Stomach (tissue), 8 donors: ENCODE measurements at regions not wholly inside any gene's neighbourhood (a gene's known extent, or its start where the extent isn't known, plus 50 kb on each side); places are given as distances from the start of the nearest gene placed in this dataset.

Source experiments
- DNase-seq, 2 donors: peaks; one replicate each; pipeline versions ENCODE4 v3.0.0 to v3.0.0-alpha.2; 2013 to 2019
- H3K27ac ChIP-seq, 5 donors: fragments of 200-600 bp in 4 of 5; sonication (generic) in 4 of 5; one replicate each; pipeline ENCODE4 v1.5.1; 2013 to 2019; ENCODE audit warnings: mild to moderate bottlenecking in 1 of 5, moderate library complexity in 1 of 5
- H3K27me3 ChIP-seq, 3 donors: fragments of 200-600 bp; sonication (generic); one replicate each; pipeline ENCODE4 v1.5.1; 2017 to 2019; ENCODE audit warnings: mixed run types in 1 of 3
- H3K36me3 ChIP-seq, 4 donors: fragments of 200-600 bp; sonication (generic); 1 replicate in 3 of 4; 2 replicates in 1 of 4; pipeline ENCODE4 v1.5.1; 2016 to 2019
- H3K4me1 ChIP-seq, 4 donors: fragments of 200-600 bp; sonication (generic); one replicate each; pipeline ENCODE4 v1.5.1; 2016 to 2019
- H3K4me3 ChIP-seq, 4 donors: fragments of 200-600 bp; sonication (generic) in 3 of 4; one replicate each; pipeline ENCODE4 v1.5.1; 2016 to 2019; ENCODE audit warnings: mild to moderate bottlenecking in 1 of 4
- H3K9me3 ChIP-seq, 4 donors: fragments of 200-600 bp; sonication (generic); one replicate each; pipeline ENCODE4 v1.5.1; 2016 to 2019
- EP300 ChIP-seq: sonication (generic); formaldehyde crosslinking; IDR thresholded peaks from one replicate; pipeline ENCODE4 v1.6.1; 2017; ENCODE audit warnings: antibody characterized with exemption
- POLR2A ChIP-seq, 4 donors: fragments of 450-650 bp; IDR thresholded peaks; one replicate each; pipeline ENCODE4 v1.6.1; 2016; ENCODE audit warnings: antibody characterized with exemption in 4 of 4, control low read depth in 2 of 4, mild to moderate bottlenecking in 1 of 4, moderate library complexity in 1 of 4
- POLR2AphosphoS5 ChIP-seq, 3 donors: sonication (generic); formaldehyde crosslinking; IDR thresholded peaks; one replicate each; pipeline ENCODE4 v1.6.1; 2016; ENCODE audit warnings: antibody characterized with exemption in 3 of 3
- WGBS, 5 donors: extraction: QIAGEN DNeasy Blood & Tissue Kit in 3 of 5; methylation state at CpG; one replicate each; pipeline versions ENCODE4 v1.1.5 to v1.1.7; 2013 to 2018; 5-methylcytosine and 5-hydroxymethylcytosine counted together
- intact Hi-C: fragments of 100-400 bp; cut with DNase I; formaldehyde crosslinking; loops from one replicate; pipeline ENCODE4 v1.15.1; 2023; ENCODE audit warnings: low total_unique reads
- TF ChIP-seq, protein P1 (sequence below), 7 experiments: fragments of 450-650 bp in 4 of 7; fragments of 200-600 bp in 3 of 7; sonication (generic) in 3 of 7; IDR thresholded peaks; one replicate each; pipeline ENCODE4 v1.5.1; 2016 to 2019; ENCODE audit warnings: antibody characterized with exemption in 7 of 7, control low read depth in 2 of 7, mild to moderate bottlenecking in 1 of 7
- donor health status: healthy with polysubstance abuse.
- donor health status: Bipolar disorder and iron deficiency.
- donor health status: healthy.

DNA sequence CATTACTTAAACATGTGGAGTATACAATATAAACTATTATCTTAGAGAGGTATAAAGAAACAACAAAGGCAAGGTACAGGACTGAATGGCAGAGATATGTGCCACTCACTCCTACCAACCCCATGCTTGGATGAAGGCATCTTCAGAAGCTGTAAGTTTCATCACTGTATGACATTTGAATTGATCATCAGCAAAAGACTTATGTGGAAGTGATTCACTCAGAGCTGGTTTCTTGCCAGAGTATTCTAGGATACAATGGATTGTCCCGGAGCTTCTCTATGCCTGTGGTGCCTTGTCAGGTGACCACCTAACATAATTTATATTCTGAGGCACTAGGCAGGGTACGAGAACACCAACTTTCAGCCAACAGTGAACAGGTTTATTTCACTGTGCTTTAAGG is 392.2 kb downstream of the PPP1R2C start:
- Histone ChIP-seq H3K27me3 (no peaks in the 10 kb centered on the region), H3K27ac (no peak overlapping the region), H3K9me3 (no peaks in the 10 kb centered on the region), H3K4me3 (no peak overlapping the region), H3K4me1 (no peaks in the 10 kb centered on the region), H3K36me3 (no peaks in the 10 kb centered on the region)
- intact Hi-C loops, result no loop called here
- 52 to 95% (median 73%) methylated on average over 2 of the region's 2 CpGs for WGBS, 5 donors
- no peak for TF ChIP-seq EP300
- no peak for TF ChIP-seq POLR2A (IDR thresholded peaks at IDR 0.05)
- TF ChIP-seq, protein P1, sequence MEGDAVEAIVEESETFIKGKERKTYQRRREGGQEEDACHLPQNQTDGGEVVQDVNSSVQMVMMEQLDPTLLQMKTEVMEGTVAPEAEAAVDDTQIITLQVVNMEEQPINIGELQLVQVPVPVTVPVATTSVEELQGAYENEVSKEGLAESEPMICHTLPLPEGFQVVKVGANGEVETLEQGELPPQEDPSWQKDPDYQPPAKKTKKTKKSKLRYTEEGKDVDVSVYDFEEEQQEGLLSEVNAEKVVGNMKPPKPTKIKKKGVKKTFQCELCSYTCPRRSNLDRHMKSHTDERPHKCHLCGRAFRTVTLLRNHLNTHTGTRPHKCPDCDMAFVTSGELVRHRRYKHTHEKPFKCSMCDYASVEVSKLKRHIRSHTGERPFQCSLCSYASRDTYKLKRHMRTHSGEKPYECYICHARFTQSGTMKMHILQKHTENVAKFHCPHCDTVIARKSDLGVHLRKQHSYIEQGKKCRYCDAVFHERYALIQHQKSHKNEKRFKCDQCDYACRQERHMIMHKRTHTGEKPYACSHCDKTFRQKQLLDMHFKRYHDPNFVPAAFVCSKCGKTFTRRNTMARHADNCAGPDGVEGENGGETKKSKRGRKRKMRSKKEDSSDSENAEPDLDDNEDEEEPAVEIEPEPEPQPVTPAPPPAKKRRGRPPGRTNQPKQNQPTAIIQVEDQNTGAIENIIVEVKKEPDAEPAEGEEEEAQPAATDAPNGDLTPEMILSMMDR (IDR thresholded peaks at IDR 0.05), result no peak
- no peak for TF ChIP-seq POLR2AphosphoS5 (IDR thresholded peaks at IDR 0.05)
- DNase-seq, result no peak

DNA sequence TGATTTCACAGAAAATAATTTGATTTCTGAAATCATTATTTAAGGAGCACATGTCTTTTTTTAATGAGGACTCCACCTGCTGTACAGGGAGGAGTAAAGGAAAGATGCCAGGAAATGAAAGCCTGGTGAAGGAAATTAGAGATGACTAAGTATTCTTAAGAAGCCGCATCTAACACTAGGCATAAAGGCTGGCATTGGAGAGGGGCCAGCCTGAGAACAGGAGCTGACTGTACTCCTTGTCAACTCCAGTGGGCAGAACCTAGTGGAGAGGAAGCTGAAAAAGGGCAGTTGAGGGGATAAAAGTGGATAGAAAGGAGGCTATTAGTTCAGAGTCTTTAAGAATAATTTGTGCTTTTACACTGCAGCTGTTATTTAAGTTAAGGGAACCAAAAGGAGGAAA is 393.0 kb downstream of the PPP1R2C start:
- Histone ChIP-seq H3K36me3 (no peaks in the 10 kb centered on the region), H3K4me1 (no peaks in the 10 kb centered on the region), H3K4me3 (no peak overlapping the region), H3K27me3 (no peaks in the 10 kb centered on the region), H3K9me3 (no peaks in the 10 kb centered on the region), H3K27ac (no peak overlapping the region)
- TF ChIP-seq, protein P1 (IDR thresholded peaks at IDR 0.05), result no peak
- TF ChIP-seq POLR2AphosphoS5 (IDR thresholded peaks at IDR 0.05) (no peak), POLR2A (IDR thresholded peaks at IDR 0.05) (no peak), EP300 (no peak)
- intact Hi-C loops, result no loop called here
- no peak for DNase-seq
- WGBS, 5 donors, result 31 to 67% (median 41%) methylated on average over 1 of the region's 1 CpG

DNA sequence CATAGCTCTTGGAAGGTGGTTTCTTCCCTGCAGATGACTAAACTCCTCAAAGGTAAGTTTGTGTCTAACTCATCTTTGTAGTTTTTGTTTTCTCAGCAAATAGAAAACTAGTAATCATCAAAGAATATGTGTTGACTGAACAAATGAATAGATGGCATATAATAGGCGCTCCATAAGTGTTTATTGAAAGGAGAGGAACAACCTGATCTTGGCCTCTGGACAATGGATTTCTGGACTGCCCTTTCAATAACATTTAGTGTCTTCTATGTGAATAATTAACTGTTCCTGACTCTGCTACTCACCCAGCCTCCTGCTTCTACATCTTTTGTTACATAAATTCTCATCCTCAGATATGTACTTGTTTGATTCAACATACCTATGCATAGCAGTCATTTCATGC is 399.1 kb downstream of the PPP1R2C start:
- intact Hi-C loops, result no loop called here
- no peaks in the 10 kb centered on the region for H3K27me3 ChIP-seq
- DNase-seq, result no peak
- 57 to 92% (median 69%) methylated on average over 1 of the region's 1 CpG for WGBS, 5 donors
- no peaks in the 10 kb centered on the region for H3K4me1 ChIP-seq
- H3K36me3 ChIP-seq, result no peaks in the 10 kb centered on the region
- H3K4me3 ChIP-seq, result no peak overlapping the region
- H3K27ac ChIP-seq, result no peak overlapping the region
- no peak for TF ChIP-seq EP300
- TF ChIP-seq, protein P1 (IDR thresholded peaks at IDR 0.05), result no peak
- no peak for TF ChIP-seq POLR2A (IDR thresholded peaks at IDR 0.05)
- TF ChIP-seq POLR2AphosphoS5 (IDR thresholded peaks at IDR 0.05), result no peak
- H3K9me3 ChIP-seq, result no peaks in the 10 kb centered on the region

DNA sequence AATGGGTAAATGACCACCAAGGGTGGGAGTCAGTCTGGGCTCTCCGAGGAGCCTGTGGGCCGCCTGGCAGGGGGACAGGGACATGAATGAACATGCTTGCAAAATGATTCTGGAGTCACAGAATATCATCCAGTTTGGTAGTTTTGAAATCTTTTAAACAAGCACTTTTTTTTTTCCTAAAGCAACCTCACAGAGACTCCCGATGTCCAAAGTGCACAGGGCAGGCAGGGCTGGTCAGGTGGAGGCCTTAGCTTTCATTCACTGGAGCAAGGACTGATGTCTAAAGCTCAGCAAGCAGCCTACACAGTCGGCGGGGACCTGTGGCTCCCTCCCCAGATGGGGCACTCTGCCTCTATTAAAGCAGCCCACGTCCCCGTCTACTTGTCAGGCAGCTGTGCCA is 402.9 kb downstream of the PPP1R2C start:
- no peak overlapping the region for H3K4me3 ChIP-seq
- H3K9me3 ChIP-seq, result no peaks in the 10 kb centered on the region
- H3K27ac ChIP-seq, result no peak overlapping the region
- TF ChIP-seq EP300, result no peak
- TF ChIP-seq, protein P1 (IDR thresholded peaks at IDR 0.05), result no peak
- TF ChIP-seq POLR2AphosphoS5 (IDR thresholded peaks at IDR 0.05), result no peak
- no peak for TF ChIP-seq POLR2A (IDR thresholded peaks at IDR 0.05)
- H3K36me3 ChIP-seq, result no peaks in the 10 kb centered on the region
- H3K4me1 ChIP-seq, result no peaks in the 10 kb centered on the region
- H3K27me3 ChIP-seq, result no peaks in the 10 kb centered on the region
- no peak for DNase-seq
- intact Hi-C loops, result no loop called here
- WGBS, 5 donors, result 72 to 91% (median 83%) methylated on average over 2 to 7 of the region's 7 CpGs
